Endothelial cell of umbilical vein (primary cell): ENCODE measurements at regions not wholly inside any gene's neighbourhood (a gene's known extent, or its start where the extent isn't known, plus 50 kb on each side); places are given as distances from the start of the nearest gene placed in this dataset.

Source experiments
- BruUV-seq: library from RNA; stranded (reverse); fragments of 400-500 nt; replicated peaks from 2 replicates; lab custom pipeline; 2021; lab: Mats Ljungman, UMichigan
- CTCF ChIA-PET: fragments of 300-600, 350-600 bp; sonication (Branson Sonifier 250); formaldehyde crosslinking; loops from one replicate; lab custom pipeline; 2021; ENCODE audit warnings: antibody characterized with exemption, inconsistent platforms; lab: Charles Lee
- POLR2A ChIA-PET: fragments of 300-600, 350-600 bp; sonication (Branson Sonifier 250); formaldehyde crosslinking; loops from one replicate; lab custom pipeline; 2021; ENCODE audit warnings: antibody characterized with exemption, inconsistent platforms; lab: Charles Lee
- DNase-seq: peaks from one replicate; pipeline ENCODE4 v3.0.0-alpha.2; 2011; ENCODE audit warnings: low read depth, low spot score
- FAIRE-seq: peaks from 2 replicates; lab custom pipeline; 2011; peaks lifted over from hg19 to GRCh38; lab: Jason Lieb, UNC
- H2AFZ ChIP-seq: 2 replicates; pipeline ENCODE4 v1.6.0; 2012; ENCODE audit warnings: low read depth, low read length, control low read depth, inconsistent platforms
- H3K27ac ChIP-seq: 2 replicates; pipeline ENCODE4 v1.5.1; 2011; ENCODE audit warnings: low read depth, mild to moderate bottlenecking, control low read depth, low read length, moderate library complexity; ENCODE audit not compliant: insufficient read depth
- H3K27me3 ChIP-seq, 2 experiments: 2 replicates each; pipeline versions ENCODE4 v1.6.0 to v1.6.1; 2011; ENCODE audit warnings: low read length in 2 of 2, mixed read lengths in 1 of 2; ENCODE audit not compliant: control insufficient read depth in 2 of 2, insufficient read depth in 2 of 2
- H3K36me3 ChIP-seq, 2 experiments: 2 replicates in 1 of 2; 3 replicates in 1 of 2; pipeline ENCODE4 v1.5.1; 2011; ENCODE audit warnings: low read length in 2 of 2, mild to moderate bottlenecking in 1 of 2, moderate library complexity in 1 of 2; ENCODE audit not compliant: control insufficient read depth in 2 of 2, insufficient read depth in 2 of 2; ENCODE audit errors: extremely low read depth in 1 of 2
- H3K4me1 ChIP-seq: 3 replicates; pipeline ENCODE4 v1.5.1; 2011; ENCODE audit warnings: mild to moderate bottlenecking, low read length; ENCODE audit not compliant: control insufficient read depth, insufficient read depth; ENCODE audit errors: extremely low read depth
- H3K4me2 ChIP-seq: 2 replicates; pipeline ENCODE4 v1.6.1; 2011; ENCODE audit warnings: low read length, control low read depth, mixed read lengths; ENCODE audit not compliant: insufficient read depth
- H3K4me3 ChIP-seq, 3 experiments: fragments of 200-600 bp in 1 of 3; sonication (generic), shearing (Covaris generic) in 1 of 3; replicated peaks in 1 of 3; 2 replicates each; pipeline ENCODE4 v1.5.1; 2011 to 2016; ENCODE audit warnings: control low read depth in 3 of 3, low read length in 3 of 3, mild to moderate bottlenecking in 2 of 3, inconsistent platforms in 1 of 3, low read depth in 1 of 3, moderate library complexity in 1 of 3; ENCODE audit not compliant: insufficient read depth in 1 of 3
- H3K79me2 ChIP-seq: 2 replicates; pipeline ENCODE4 v1.6.0; 2012; ENCODE audit warnings: low read length, inconsistent platforms; ENCODE audit not compliant: control insufficient read depth, insufficient read depth
- H3K9ac ChIP-seq: replicated peaks from 2 replicates; pipeline ENCODE3; 2011; ENCODE audit warnings: low read length, control low read depth; ENCODE audit not compliant: insufficient read depth; ENCODE audit errors: extremely low read depth
- H3K9me1 ChIP-seq: replicated peaks from 3 replicates; pipeline ENCODE4 v1.6.0; 2011; ENCODE audit warnings: mild to moderate bottlenecking, low read length; ENCODE audit not compliant: control insufficient read depth, insufficient read depth; ENCODE audit errors: extremely low read depth
- H3K9me3 ChIP-seq: replicated peaks from 2 replicates; pipeline ENCODE4 v1.5.1; 2012; ENCODE audit warnings: low read length, inconsistent platforms; ENCODE audit not compliant: control insufficient read depth, insufficient read depth
- H4K20me1 ChIP-seq: replicated peaks from 2 replicates; pipeline ENCODE3; 2011; ENCODE audit warnings: mild to moderate bottlenecking, low read length; ENCODE audit not compliant: control insufficient read depth, insufficient read depth; ENCODE audit errors: extremely low read depth
- CTCF ChIP-seq, 2 donors: IDR thresholded peaks; 1 replicate in 1 of 2; 2 replicates in 1 of 2; pipeline ENCODE4 v1.5.1; 2011; ENCODE audit warnings: low read length in 2 of 2, mild to moderate bottlenecking in 2 of 2, moderate library complexity in 2 of 2, control low read depth in 1 of 2, inconsistent platforms in 1 of 2, low read depth in 1 of 2; ENCODE audit not compliant: insufficient read depth in 1 of 2; ENCODE audit errors: extremely low read depth in 1 of 2
- GATA2 ChIP-seq: IDR thresholded peaks from 2 replicates; pipeline ENCODE4 v1.7.0; 2011; ENCODE audit warnings: low read depth, mild to moderate bottlenecking, moderate library complexity, mixed read lengths, low read length; ENCODE audit not compliant: insufficient read length, insufficient read depth
- JUN ChIP-seq: IDR thresholded peaks from 2 replicates; pipeline ENCODE4 v1.6.1; 2011; ENCODE audit warnings: borderline replicate concordance, low read depth; ENCODE audit not compliant: insufficient read length, insufficient read depth
- MAX ChIP-seq: IDR thresholded peaks from 2 replicates; pipeline ENCODE4 v1.6.1; 2011; ENCODE audit not compliant: insufficient read depth, insufficient read length
- POLR2AphosphoS5 ChIP-seq: IDR thresholded peaks from 2 replicates; pipeline ENCODE4 v1.6.1; 2012; ENCODE audit warnings: low read depth, mild to moderate bottlenecking, control low read depth, low read length, moderate library complexity; ENCODE audit not compliant: insufficient read depth
- dilution Hi-C: fragments of 300-500 bp; cut with MboI; formaldehyde crosslinking; loops from one replicate; pipeline ENCODE4 v1.15.0; 2019; ENCODE audit warnings: low sequenced_read_pairs; ENCODE audit not compliant: extremely low pct_ligation_motif_present
- intact Hi-C: fragments of 100-400 bp; cut with micrococcal nuclease; formaldehyde crosslinking; loops from one replicate; pipeline ENCODE4 v1.10.0; 2022

DNA sequence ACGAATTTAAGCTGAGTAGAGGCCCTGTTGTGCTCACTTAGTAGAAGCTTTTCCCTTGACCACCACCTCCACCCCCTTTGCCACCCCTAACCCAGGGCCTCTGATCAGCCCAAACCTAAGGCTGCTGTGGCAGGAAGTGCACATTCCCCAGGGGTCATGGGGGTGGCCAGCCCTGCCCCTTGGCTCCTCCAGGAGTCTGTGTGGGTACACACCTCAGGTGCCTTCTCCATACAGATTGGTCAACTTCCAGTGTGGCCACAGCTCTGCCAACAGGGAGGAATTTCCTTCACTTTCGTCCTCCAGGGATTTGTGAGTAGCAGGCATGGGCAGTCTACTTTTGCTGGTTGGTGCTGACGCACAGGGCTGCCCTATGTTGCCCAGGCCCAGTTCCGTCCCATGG lies 249.9 kb upstream of the ZNF32 start:
- no peaks in the 10 kb centered on the region for H3K9me3 ChIP-seq
- H3K4me3 ChIP-seq, result no peak overlapping the region
- H2AFZ ChIP-seq, result no peak overlapping the region
- dilution Hi-C loops (no loop called here), intact Hi-C loops (no loop called here)
- peaks cover 11 to 17% of the 10 kb centered on the region in 2 experiments for H3K27me3 ChIP-seq
- H3K4me1 ChIP-seq, result no peaks in the 10 kb centered on the region
- DNase-seq, result no peak
- BruUV-seq, result no TSS peak
- no peak overlapping the region for H3K27ac ChIP-seq
- H3K9me1 ChIP-seq, result no peaks in the 10 kb centered on the region
- no peaks in the 10 kb centered on the region for H3K36me3 ChIP-seq
- no peak overlapping the region for H3K9ac ChIP-seq
- H3K79me2 ChIP-seq, result no peaks in the 10 kb centered on the region
- no peak for FAIRE-seq
- no peak overlapping the region for H3K4me2 ChIP-seq
- H4K20me1 ChIP-seq, result no peaks in the 10 kb centered on the region
- ChIA-PET CTCF (interaction anchor here (1.4 to 1.8 kb wide), 2 partner anchors 31 to 209 kb away, joined by 3 to 5 read pairs; no protein-coding TSS in a partner anchor), POLR2A (no interaction called here)
- TF ChIP-seq CTCF (IDR thresholded peaks at IDR 0.05; ENCODE audit: extremely low read depth in 1 of 2, insufficient read depth in 1 of 2, low read depth in 1 of 2, low read length in 2 of 2), result no peak
- no peak for TF ChIP-seq JUN
- no peak for TF ChIP-seq MAX
- TF ChIP-seq POLR2AphosphoS5, result no peak
- no peak for TF ChIP-seq GATA2
